Astrocyte (in vitro differentiated cells and primary cell): ENCODE measurements at regions not wholly inside any gene's neighbourhood (a gene's known extent, or its start where the extent isn't known, plus 50 kb on each side); places are given as distances from the start of the nearest gene placed in this dataset.

Experiments used
- DNase-seq: peaks from one replicate; pipeline ENCODE4 v3.0.0-alpha.2; 2010; ENCODE audit warnings: low read depth
- FAIRE-seq: peaks from 2 replicates; lab custom pipeline; 2011; peaks lifted over from hg19 to GRCh38; lab: Jason Lieb, UNC
- H2AFZ ChIP-seq: 2 replicates; pipeline ENCODE4 v1.6.0; 2012; ENCODE audit warnings: low read depth, low read length, inconsistent platforms
- H3K27ac ChIP-seq: 2 replicates; pipeline ENCODE4 v1.5.1; 2011; ENCODE audit warnings: low read depth, low read length, inconsistent platforms
- H3K27me3 ChIP-seq: 2 replicates; pipeline ENCODE4 v1.6.0; 2011; ENCODE audit warnings: low read length, inconsistent platforms; ENCODE audit not compliant: insufficient read depth
- H3K36me3 ChIP-seq: 2 replicates; pipeline ENCODE4 v1.5.1; 2011; ENCODE audit warnings: low read length, inconsistent platforms; ENCODE audit not compliant: insufficient read depth
- H3K4me1 ChIP-seq: 2 replicates; pipeline ENCODE4 v1.5.1; 2011; ENCODE audit warnings: low read length, inconsistent platforms; ENCODE audit not compliant: insufficient read depth
- H3K4me2 ChIP-seq: 2 replicates; pipeline ENCODE4 v1.6.0; 2012; ENCODE audit warnings: low read length, inconsistent platforms
- H3K4me3 ChIP-seq: 2 replicates; pipeline ENCODE4 v1.5.1; 2011; ENCODE audit warnings: low read depth, mild to moderate bottlenecking, low read length, inconsistent platforms; ENCODE audit not compliant: insufficient read depth
- H3K79me2 ChIP-seq: 2 replicates; pipeline ENCODE4 v1.6.0; 2012; ENCODE audit warnings: mild to moderate bottlenecking, low read length, inconsistent platforms; ENCODE audit not compliant: insufficient read depth
- H3K9ac ChIP-seq: 2 replicates; pipeline ENCODE4 v1.6.0; 2012; ENCODE audit warnings: mild to moderate bottlenecking, low read length, inconsistent platforms
- H3K9me3 ChIP-seq: 2 replicates; pipeline ENCODE4 v1.5.1; 2012; ENCODE audit warnings: low read depth, mild to moderate bottlenecking, low read length, inconsistent platforms; ENCODE audit not compliant: insufficient read depth
- H4K20me1 ChIP-seq: 2 replicates; pipeline ENCODE4 v1.6.0; 2012; ENCODE audit warnings: low read length, inconsistent platforms; ENCODE audit not compliant: insufficient read depth
- H3K27ac Mint-ChIP-seq: one replicate; pipeline ENCODE4 v1.8.0; 2021; ENCODE audit warnings: mild to moderate bottlenecking, mixed read lengths; ENCODE audit not compliant: unreplicated experiment
- H3K27me3 Mint-ChIP-seq: one replicate; pipeline ENCODE4 v1.8.0; 2021; ENCODE audit warnings: low read depth, mixed read lengths; ENCODE audit not compliant: unreplicated experiment
- H3K36me3 Mint-ChIP-seq: one replicate; pipeline ENCODE4 v1.8.0; 2021; ENCODE audit warnings: low read depth, mixed read lengths; ENCODE audit not compliant: unreplicated experiment
- H3K4me1 Mint-ChIP-seq: one replicate; pipeline ENCODE4 v1.8.0; 2021; ENCODE audit warnings: low read depth, mixed read lengths; ENCODE audit not compliant: unreplicated experiment
- H3K4me3 Mint-ChIP-seq: one replicate; pipeline ENCODE4 v1.8.0; 2021; ENCODE audit warnings: mild to moderate bottlenecking, moderate library complexity, mixed read lengths; ENCODE audit not compliant: unreplicated experiment
- H3K9me3 Mint-ChIP-seq: one replicate; pipeline ENCODE4 v1.8.0; 2021; ENCODE audit warnings: mild to moderate bottlenecking, mixed read lengths; ENCODE audit not compliant: unreplicated experiment
- CTCF ChIP-seq: IDR thresholded peaks from 2 replicates; pipeline ENCODE4 v1.5.1; 2011; ENCODE audit warnings: low read depth, mild to moderate bottlenecking, inconsistent platforms, low read length, moderate library complexity; ENCODE audit not compliant: insufficient read depth
- EZH2 ChIP-seq: IDR thresholded peaks from 2 replicates; pipeline ENCODE4 v1.6.1; 2012; ENCODE audit warnings: mild to moderate bottlenecking, low read length, inconsistent platforms; ENCODE audit not compliant: insufficient read depth

DNA sequence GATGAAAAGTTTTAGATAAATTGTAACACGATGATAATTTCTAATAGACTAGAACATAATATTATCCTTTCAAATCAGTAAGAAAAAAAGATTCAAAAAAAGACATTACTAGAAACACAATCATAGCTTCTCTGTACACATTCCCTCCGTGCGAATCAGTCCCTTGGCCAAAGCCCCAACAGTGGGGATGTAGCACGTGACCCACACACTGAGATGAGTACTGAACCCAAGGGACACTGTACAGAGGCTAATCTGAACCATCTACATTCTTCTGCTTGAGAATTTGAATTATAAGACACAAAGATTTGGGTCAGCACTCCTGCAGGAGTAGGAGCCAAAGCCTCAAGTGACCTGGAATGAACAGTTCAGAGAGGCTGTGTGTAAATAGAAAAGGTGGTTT, 353.7 kb downstream of the INSC start:
- no peaks in the 10 kb centered on the region for H3K36me3 Mint-ChIP-seq
- Histone ChIP-seq H3K4me2 (no peak overlapping the region), H3K4me3 (no peak overlapping the region), H3K27ac (no peak overlapping the region), H3K9ac (no peak overlapping the region), H3K4me1 (no peaks in the 10 kb centered on the region), H2AFZ (no peak overlapping the region), H4K20me1 (no peaks in the 10 kb centered on the region), H3K9me3 (no peaks in the 10 kb centered on the region), H3K36me3 (no peaks in the 10 kb centered on the region), H3K27me3 (no peaks in the 10 kb centered on the region), H3K79me2 (no peaks in the 10 kb centered on the region)
- DNase-seq (no peak), FAIRE-seq (no peak)
- no peaks in the 10 kb centered on the region for H3K27me3 Mint-ChIP-seq
- H3K27ac Mint-ChIP-seq, result no peak overlapping the region
- TF ChIP-seq CTCF, result no peak
- H3K4me1 Mint-ChIP-seq, result peaks cover 10% of the 10 kb centered on the region
- no peak overlapping the region for H3K4me3 Mint-ChIP-seq
- peaks cover 2% of the 10 kb centered on the region for H3K9me3 Mint-ChIP-seq

DNA sequence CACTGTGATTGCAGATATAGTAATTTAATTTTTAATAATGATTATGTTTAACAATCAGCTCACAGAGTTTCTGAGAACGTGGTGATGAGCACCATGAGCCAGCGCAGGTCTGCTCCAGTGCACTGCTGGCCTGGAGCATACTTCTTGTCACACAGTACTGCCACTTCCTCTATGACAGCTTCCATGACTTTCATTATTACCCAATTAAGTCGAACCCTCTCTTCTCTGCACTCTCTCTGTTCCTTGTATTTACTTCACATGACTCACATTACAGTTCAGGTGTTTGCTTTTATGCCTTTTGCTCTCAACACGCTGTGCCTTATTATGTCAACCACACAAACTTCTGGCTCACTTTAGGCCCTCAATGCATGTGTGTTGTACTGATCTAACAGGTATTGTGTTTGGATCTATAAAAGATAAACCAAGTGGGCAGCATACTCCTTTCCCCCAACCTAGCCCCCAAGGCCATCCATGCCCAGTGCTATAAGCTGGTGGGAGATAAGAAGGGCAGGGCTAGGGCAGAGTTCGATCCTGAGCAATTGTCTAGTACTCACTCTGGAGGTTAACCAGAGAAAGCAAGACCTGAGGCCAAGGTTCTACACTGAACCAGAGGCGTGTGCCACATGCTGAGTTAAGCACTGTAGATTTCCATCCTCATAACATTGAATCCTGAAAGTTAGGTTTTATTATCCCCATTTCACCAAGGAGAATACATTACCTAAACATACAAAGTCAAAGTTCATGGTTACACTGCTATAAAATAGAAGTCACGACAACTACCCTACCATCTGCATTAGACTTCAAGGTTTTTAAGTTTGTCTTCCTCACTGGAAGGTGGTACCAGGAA, 356.5 kb downstream of the INSC start:
- Mint-ChIP-seq H3K27ac (no peak overlapping the region), H3K27me3 (peaks cover 2% of the 10 kb centered on the region), H3K36me3 (no peaks in the 10 kb centered on the region), H3K4me1 (peaks cover 10% of the 10 kb centered on the region), H3K9me3 (no peaks in the 10 kb centered on the region), H3K4me3 (no peak overlapping the region)
- Histone ChIP-seq H4K20me1 (no peaks in the 10 kb centered on the region), H2AFZ (no peak overlapping the region), H3K4me2 (no peak overlapping the region), H3K27ac (no peak overlapping the region), H3K27me3 (no peaks in the 10 kb centered on the region), H3K9me3 (no peaks in the 10 kb centered on the region), H3K36me3 (no peaks in the 10 kb centered on the region), H3K4me3 (no peak overlapping the region), H3K9ac (no peak overlapping the region), H3K79me2 (no peaks in the 10 kb centered on the region), H3K4me1 (no peaks in the 10 kb centered on the region)
- DNase-seq (no peak), FAIRE-seq (no peak)
- TF ChIP-seq EZH2 (no peak), CTCF (no peak)
